ENCODE measurements at regions not wholly inside any gene's neighbourhood (a gene's known extent, or its start where the extent isn't known, plus 50 kb on each side); places are given as distances from the start of the nearest gene placed in this dataset.

DNA sequence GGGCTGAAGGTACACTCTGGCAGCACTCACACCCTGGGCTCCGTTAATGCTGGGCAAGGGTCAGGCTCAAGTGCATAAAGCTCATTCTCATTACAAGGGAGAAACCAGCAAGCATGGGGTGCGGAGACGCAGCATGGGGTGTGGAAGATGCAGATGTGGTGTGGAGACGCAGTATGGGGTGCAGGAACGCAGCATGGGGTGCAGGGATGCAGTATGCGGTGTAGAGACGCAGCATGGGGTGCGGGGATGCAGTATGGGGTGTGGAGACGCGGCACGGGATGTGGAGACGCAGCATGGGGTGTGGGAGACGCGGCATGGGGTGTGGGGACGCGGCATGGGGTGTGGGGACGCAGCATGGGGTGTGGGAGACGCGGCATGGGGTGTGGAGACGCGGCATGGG is 390.7 kb downstream of the NPHP4 start:
- Histone ChIP-seq H4K20me1 (ENCODE audit: insufficient read depth) (no peaks in the 10 kb centered on the region), H3K4me2 (ENCODE audit: low read length) (no peak overlapping the region), H3F3A (ENCODE audit: insufficient read depth, low read length, poor library complexity, severe bottlenecking) (no peaks in the 10 kb centered on the region), H3K4me3 (ENCODE audit: low read length) (no peak overlapping the region), H2AFZ (ENCODE audit: low read depth, low read length) (no peak overlapping the region), H3K36me3 (ENCODE audit: insufficient read depth, low read length) (no peaks in the 10 kb centered on the region), H3K27me3 (ENCODE audit: insufficient read depth, low read depth, low read length) (no peaks in the 10 kb centered on the region), H3K9ac (ENCODE audit: low read length) (peak overlapping the region; percentile 14), H3K79me2 (replicated peaks; ENCODE audit: insufficient read depth, low read length) (no peaks in the 10 kb centered on the region), H3K9me2 (ENCODE audit: insufficient read depth, low read length) (no peaks in the 10 kb centered on the region), H3K9me3 (ENCODE audit: low read length) (no peaks in the 10 kb centered on the region), H3K27ac (ENCODE audit: low read length) (peak overlapping the region; percentile 89)
- no peak for TF ChIP-seq EZH2 (IDR thresholded peaks at IDR 0.05; ENCODE audit: borderline replicate concordance, insufficient read depth, low read length, poor library complexity, severe bottlenecking)
- TF ChIP-seq MXI1 (conservative IDR thresholded peaks at IDR 0.05; ENCODE audit: poor library complexity, severe bottlenecking), result no peak
- TF ChIP-seq CTCF (IDR thresholded peaks at IDR 0.05; ENCODE audit: poor library complexity, severe bottlenecking), result no peak
- no peak for TF ChIP-seq POLR2AphosphoS5 (IDR thresholded peaks at IDR 0.05)
- TF ChIP-seq TAF1 (IDR thresholded peaks at IDR 0.05; ENCODE audit: low read depth), result no peak
- no peak for TF ChIP-seq EP300 (conservative IDR thresholded peaks at IDR 0.05; ENCODE audit: poor library complexity, severe bottlenecking)
- TF ChIP-seq, protein P1, sequence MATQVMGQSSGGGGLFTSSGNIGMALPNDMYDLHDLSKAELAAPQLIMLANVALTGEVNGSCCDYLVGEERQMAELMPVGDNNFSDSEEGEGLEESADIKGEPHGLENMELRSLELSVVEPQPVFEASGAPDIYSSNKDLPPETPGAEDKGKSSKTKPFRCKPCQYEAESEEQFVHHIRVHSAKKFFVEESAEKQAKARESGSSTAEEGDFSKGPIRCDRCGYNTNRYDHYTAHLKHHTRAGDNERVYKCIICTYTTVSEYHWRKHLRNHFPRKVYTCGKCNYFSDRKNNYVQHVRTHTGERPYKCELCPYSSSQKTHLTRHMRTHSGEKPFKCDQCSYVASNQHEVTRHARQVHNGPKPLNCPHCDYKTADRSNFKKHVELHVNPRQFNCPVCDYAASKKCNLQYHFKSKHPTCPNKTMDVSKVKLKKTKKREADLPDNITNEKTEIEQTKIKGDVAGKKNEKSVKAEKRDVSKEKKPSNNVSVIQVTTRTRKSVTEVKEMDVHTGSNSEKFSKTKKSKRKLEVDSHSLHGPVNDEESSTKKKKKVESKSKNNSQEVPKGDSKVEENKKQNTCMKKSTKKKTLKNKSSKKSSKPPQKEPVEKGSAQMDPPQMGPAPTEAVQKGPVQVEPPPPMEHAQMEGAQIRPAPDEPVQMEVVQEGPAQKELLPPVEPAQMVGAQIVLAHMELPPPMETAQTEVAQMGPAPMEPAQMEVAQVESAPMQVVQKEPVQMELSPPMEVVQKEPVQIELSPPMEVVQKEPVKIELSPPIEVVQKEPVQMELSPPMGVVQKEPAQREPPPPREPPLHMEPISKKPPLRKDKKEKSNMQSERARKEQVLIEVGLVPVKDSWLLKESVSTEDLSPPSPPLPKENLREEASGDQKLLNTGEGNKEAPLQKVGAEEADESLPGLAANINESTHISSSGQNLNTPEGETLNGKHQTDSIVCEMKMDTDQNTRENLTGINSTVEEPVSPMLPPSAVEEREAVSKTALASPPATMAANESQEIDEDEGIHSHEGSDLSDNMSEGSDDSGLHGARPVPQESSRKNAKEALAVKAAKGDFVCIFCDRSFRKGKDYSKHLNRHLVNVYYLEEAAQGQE (IDR thresholded peaks at IDR 0.05; ENCODE audit: borderline replicate concordance), result no peak
- TF ChIP-seq SMC3 (conservative IDR thresholded peaks at IDR 0.05; ENCODE audit: poor library complexity), result no peak
- no peak for TF ChIP-seq RAD21 (conservative IDR thresholded peaks at IDR 0.05)

GRCh38 chr1:5599541-5599940 is 392.7 kb downstream of the NPHP4 start:
- Histone ChIP-seq H3K4me3 (ENCODE audit: low read length) (no peak overlapping the region), H3K36me3 (ENCODE audit: insufficient read depth, low read length) (no peaks in the 10 kb centered on the region), H2AFZ (ENCODE audit: low read depth, low read length) (no peak overlapping the region), H3K9ac (ENCODE audit: low read length) (peak overlapping the region; percentile 39), H3K27me3 (ENCODE audit: insufficient read depth, low read depth, low read length) (no peaks in the 10 kb centered on the region), H4K20me1 (ENCODE audit: insufficient read depth) (no peaks in the 10 kb centered on the region), H3K9me2 (ENCODE audit: insufficient read depth, low read length) (no peaks in the 10 kb centered on the region), H3K4me2 (ENCODE audit: low read length) (no peak overlapping the region), H3F3A (ENCODE audit: insufficient read depth, low read length, poor library complexity, severe bottlenecking) (no peaks in the 10 kb centered on the region), H3K9me3 (ENCODE audit: low read length) (no peaks in the 10 kb centered on the region), H3K79me2 (replicated peaks; ENCODE audit: insufficient read depth, low read length) (no peaks in the 10 kb centered on the region), H3K27ac (ENCODE audit: low read length) (peak overlapping the region; percentile 89)
- TF ChIP-seq SMC3 (conservative IDR thresholded peaks at IDR 0.05; ENCODE audit: poor library complexity), result no peak
